Gastroesophageal sphincter (tissue), 3 donors: ENCODE measurements at regions not wholly inside any gene's neighbourhood (a gene's known extent, or its start where the extent isn't known, plus 50 kb on each side); places are given as distances from the start of the nearest gene placed in this dataset.

Experiments used
- POLR2AphosphoS5 ChIP-seq: sonication (generic); formaldehyde crosslinking; IDR thresholded peaks from one replicate; pipeline ENCODE4 v1.6.1; 2017; ENCODE audit warnings: antibody characterized with exemption
- TF ChIP-seq, protein P1 (sequence below), 4 experiments: fragments of 200-600 bp in 2 of 4; fragments of 450-650 bp in 2 of 4; sonication (generic) in 1 of 4; IDR thresholded peaks; one replicate each; pipeline ENCODE4 v1.5.1; 2017 to 2019; ENCODE audit warnings: antibody characterized with exemption in 4 of 4, mild to moderate bottlenecking in 2 of 4, moderate library complexity in 2 of 4

DNA sequence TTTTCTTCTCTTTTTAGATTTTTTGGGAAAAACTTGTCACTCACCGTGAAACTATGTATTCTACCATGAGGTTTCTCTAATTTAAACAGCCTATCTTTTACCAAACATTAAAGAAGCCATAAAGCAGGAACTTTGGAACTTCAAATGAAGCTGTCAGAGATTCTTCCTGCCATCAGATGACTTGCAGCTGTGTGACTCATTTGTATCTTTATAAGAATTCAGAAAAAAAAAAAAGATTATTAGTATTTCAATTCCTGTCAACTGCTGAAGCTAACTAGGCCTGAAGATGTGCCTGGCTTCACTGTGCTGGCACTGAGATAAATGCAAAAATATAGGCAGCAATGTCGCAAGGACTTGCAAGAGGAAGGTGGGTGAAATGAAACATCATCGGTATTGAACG, 1399.1 kb upstream of the PIK3C3 start:
- TF ChIP-seq, protein P1, sequence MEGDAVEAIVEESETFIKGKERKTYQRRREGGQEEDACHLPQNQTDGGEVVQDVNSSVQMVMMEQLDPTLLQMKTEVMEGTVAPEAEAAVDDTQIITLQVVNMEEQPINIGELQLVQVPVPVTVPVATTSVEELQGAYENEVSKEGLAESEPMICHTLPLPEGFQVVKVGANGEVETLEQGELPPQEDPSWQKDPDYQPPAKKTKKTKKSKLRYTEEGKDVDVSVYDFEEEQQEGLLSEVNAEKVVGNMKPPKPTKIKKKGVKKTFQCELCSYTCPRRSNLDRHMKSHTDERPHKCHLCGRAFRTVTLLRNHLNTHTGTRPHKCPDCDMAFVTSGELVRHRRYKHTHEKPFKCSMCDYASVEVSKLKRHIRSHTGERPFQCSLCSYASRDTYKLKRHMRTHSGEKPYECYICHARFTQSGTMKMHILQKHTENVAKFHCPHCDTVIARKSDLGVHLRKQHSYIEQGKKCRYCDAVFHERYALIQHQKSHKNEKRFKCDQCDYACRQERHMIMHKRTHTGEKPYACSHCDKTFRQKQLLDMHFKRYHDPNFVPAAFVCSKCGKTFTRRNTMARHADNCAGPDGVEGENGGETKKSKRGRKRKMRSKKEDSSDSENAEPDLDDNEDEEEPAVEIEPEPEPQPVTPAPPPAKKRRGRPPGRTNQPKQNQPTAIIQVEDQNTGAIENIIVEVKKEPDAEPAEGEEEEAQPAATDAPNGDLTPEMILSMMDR (IDR thresholded peaks at IDR 0.05) = no peak
- TF ChIP-seq POLR2AphosphoS5 = no peak
